Activated CD4-positive, alpha-beta T cell treated with anti-CD3 and anti-CD28 coated beads, Interleukin-2, amount 10 ng/mL, durations not matched to agents 24 days and 14 days (primary cell): ENCODE measurements at regions not wholly inside any gene's neighbourhood (a gene's known extent, or its start where the extent isn't known, plus 50 kb on each side); places are given as distances from the start of the nearest gene placed in this dataset.

Experiments used
- DNase-seq: peaks from one replicate; pipeline ENCODE4 v3.0.0; 2022
- H3K27ac Mint-ChIP-seq: one replicate; pipeline ENCODE4 v1.8.0; 2022; ENCODE audit warnings: mild to moderate bottlenecking, mixed read lengths
- H3K27me3 Mint-ChIP-seq: one replicate; pipeline ENCODE4 v1.8.0; 2022; ENCODE audit warnings: mixed read lengths
- H3K36me3 Mint-ChIP-seq: one replicate; pipeline ENCODE4 v1.8.0; 2022; ENCODE audit warnings: low read depth, mild to moderate bottlenecking, mixed read lengths
- H3K4me1 Mint-ChIP-seq: one replicate; pipeline ENCODE4 v1.8.0; 2021; ENCODE audit warnings: mixed read lengths
- H3K4me3 Mint-ChIP-seq: one replicate; pipeline ENCODE4 v1.8.0; 2022; ENCODE audit warnings: mild to moderate bottlenecking, moderate library complexity, mixed read lengths
- H3K9me3 Mint-ChIP-seq: one replicate; pipeline ENCODE4 v1.8.0; 2021; ENCODE audit warnings: mixed read lengths
- intact Hi-C: fragments of 100-400 bp; cut with micrococcal nuclease; formaldehyde crosslinking; loops from one replicate; pipeline ENCODE4 v1.15.1; 2023

DNA sequence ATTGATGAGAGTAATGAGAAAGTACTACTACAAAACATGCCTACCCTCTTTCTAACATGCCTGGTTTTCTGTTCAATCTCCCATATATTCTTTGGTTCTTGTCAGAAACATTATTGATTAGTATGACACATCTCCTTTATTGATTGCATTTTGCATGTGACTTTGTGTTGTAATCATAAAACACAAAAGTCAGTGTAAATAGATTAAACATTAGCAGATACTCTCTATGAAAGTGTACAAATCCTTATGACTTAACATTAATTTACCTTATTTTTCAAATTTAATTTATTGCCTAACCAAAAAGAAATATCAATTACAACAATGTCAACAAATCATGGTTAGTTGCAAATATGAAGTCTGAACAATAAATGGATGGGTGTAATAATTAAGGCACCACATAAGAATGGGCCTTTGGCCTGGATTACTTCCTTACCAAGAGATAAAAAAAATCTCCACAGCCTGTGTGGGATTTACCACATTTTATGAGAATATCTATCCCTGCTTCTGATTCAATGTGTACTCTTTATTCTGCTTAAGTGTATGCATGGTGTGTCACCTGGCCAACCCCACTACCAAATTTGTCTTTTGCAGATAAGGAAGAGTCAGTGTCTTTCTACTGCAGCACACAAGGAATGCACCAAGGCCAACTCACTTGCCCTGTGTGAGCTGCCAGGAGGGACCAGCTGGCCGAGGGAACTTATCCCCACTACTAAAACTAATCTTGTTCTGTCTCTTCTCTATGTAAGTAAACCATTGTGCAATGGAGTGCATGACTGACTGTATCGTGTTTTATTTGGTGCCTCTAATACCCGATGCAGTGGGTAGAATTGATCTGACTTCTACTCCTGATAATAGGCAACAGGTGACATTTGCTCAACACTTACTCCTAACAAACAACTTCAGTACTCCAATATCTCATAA is 1001.9 kb upstream of the CDH10 start:
- H3K27me3 Mint-ChIP-seq: no peaks in the 10 kb centered on the region
- no peak for DNase-seq
- no peak overlapping the region for H3K4me3 Mint-ChIP-seq
- H3K4me1 Mint-ChIP-seq: no peaks in the 10 kb centered on the region
- H3K9me3 Mint-ChIP-seq: peaks cover 6% of the 10 kb centered on the region
- H3K36me3 Mint-ChIP-seq: no peaks in the 10 kb centered on the region
- intact Hi-C loops: no loop called here
- H3K27ac Mint-ChIP-seq: no peak overlapping the region

DNA sequence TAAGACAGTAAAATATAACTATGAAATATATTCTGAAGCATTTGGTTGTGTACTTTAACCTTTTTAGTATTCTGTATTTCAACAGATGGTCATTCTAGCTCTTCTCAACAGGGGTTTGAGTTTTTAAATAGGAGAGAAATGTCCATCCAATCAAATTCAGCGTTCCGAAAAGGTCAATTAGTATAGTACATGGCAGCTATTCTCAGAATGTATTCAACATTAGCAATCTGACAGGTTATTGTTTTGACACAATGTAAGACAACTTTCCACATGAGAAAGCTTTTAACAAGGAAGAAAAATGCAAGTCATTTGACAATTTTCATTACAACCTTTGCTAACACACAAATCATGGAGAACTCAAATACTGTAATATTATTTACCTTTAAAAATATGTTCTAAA is 996.3 kb upstream of the CDH10 start:
- no peaks in the 10 kb centered on the region for H3K4me1 Mint-ChIP-seq
- no peak overlapping the region for H3K4me3 Mint-ChIP-seq
- H3K27ac Mint-ChIP-seq: no peak overlapping the region
- DNase-seq: no peak
- H3K27me3 Mint-ChIP-seq: no peaks in the 10 kb centered on the region
- peaks cover 7% of the 10 kb centered on the region for H3K9me3 Mint-ChIP-seq
- H3K36me3 Mint-ChIP-seq: no peaks in the 10 kb centered on the region
- intact Hi-C loops: no loop called here

DNA sequence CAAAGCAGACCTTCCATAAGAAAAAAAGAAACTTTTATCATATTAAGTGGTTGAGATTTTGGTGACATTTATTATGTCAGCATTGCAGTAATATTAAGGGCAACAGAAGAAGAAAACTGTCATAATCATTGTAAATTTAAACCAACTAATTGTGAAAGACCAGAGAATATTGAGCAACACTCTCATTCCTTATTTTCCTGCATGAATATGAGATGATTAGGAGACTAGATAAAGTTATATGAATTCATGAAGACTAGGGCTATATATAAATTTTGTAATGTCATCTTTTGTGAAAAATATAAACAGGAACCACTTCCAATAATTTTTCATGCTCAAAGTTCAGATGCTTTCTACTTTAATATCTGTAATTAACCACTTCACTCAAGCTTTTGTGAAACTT is 974.5 kb upstream of the CDH10 start:
- Mint-ChIP-seq H3K4me3 (no peak overlapping the region), H3K4me1 (no peaks in the 10 kb centered on the region), H3K27ac (no peak overlapping the region), H3K27me3 (no peaks in the 10 kb centered on the region), H3K36me3 (no peaks in the 10 kb centered on the region), H3K9me3 (peaks cover 4% of the 10 kb centered on the region)
- no peak for DNase-seq
- intact Hi-C loops: no loop called here

- Mint-ChIP-seq H3K27me3 (no peaks in the 10 kb centered on the region), H3K4me1 (no peaks in the 10 kb centered on the region), H3K27ac (no peak overlapping the region), H3K9me3 (peaks cover 4% of the 10 kb centered on the region), H3K36me3 (no peaks in the 10 kb centered on the region), H3K4me3 (no peak overlapping the region)
- intact Hi-C loops: no loop called here
- no peak for DNase-seq
Observed at GRCh38 chr5:25618821-25619220, 974.0 kb upstream of the CDH10 start.

DNA sequence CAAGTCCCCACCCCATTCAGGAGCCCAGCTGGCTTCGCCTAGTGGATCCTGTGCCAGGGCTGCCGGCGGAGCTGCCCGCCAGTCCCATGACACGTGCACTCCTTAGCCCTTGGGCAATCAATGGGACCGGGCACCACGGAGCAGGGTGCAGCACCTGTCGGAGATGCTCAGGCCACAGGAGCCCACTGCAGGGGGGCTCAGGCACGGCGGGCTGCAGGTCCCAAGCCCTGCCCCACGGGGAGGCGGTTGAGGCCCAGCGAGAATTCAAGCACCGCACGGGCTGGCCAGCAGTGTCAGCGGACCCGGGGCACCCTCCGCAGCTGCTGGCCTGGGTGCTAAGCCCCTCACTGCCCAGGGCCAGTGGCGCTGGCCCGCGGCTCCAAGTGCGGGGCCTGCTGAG is 969.7 kb upstream of the CDH10 start:
- intact Hi-C loops: no loop called here
- no peaks in the 10 kb centered on the region for H3K4me1 Mint-ChIP-seq
- no peak overlapping the region for H3K4me3 Mint-ChIP-seq
- H3K27me3 Mint-ChIP-seq: no peaks in the 10 kb centered on the region
- no peak for DNase-seq
- H3K9me3 Mint-ChIP-seq: peaks cover 4% of the 10 kb centered on the region
- no peaks in the 10 kb centered on the region for H3K36me3 Mint-ChIP-seq
- no peak overlapping the region for H3K27ac Mint-ChIP-seq

- Mint-ChIP-seq H3K9me3 (peaks cover 7% of the 10 kb centered on the region), H3K27ac (no peak overlapping the region), H3K36me3 (no peaks in the 10 kb centered on the region), H3K4me3 (no peak overlapping the region), H3K4me1 (no peaks in the 10 kb centered on the region), H3K27me3 (no peaks in the 10 kb centered on the region)
- intact Hi-C loops: no loop called here
- no peak for DNase-seq
Observed at GRCh38 chr5:25604681-25605080, 959.9 kb upstream of the CDH10 start.

- no peaks in the 10 kb centered on the region for H3K36me3 Mint-ChIP-seq
Observed at GRCh38 chr5:25579111-25579510, 934.3 kb upstream of the CDH10 start.

GRCh38 chr5:25573691-25574090 is 928.9 kb upstream of the CDH10 start:
- no peak overlapping the region for H3K4me3 Mint-ChIP-seq
- intact Hi-C loops: no loop called here
- no peak overlapping the region for H3K27ac Mint-ChIP-seq
- peaks cover 4% of the 10 kb centered on the region for H3K9me3 Mint-ChIP-seq
- DNase-seq: no peak
- peaks cover 2% of the 10 kb centered on the region for H3K4me1 Mint-ChIP-seq
- no peaks in the 10 kb centered on the region for H3K36me3 Mint-ChIP-seq
- no peaks in the 10 kb centered on the region for H3K27me3 Mint-ChIP-seq

More at GRCh38 chr5:25579111-25579510, 934.3 kb upstream of the CDH10 start:
- Mint-ChIP-seq H3K4me1 (no peaks in the 10 kb centered on the region), H3K27ac (no peak overlapping the region), H3K9me3 (peaks cover 5% of the 10 kb centered on the region), H3K4me3 (no peak overlapping the region), H3K27me3 (no peaks in the 10 kb centered on the region)
- no peak for DNase-seq
- intact Hi-C loops: no loop called here

GRCh38 chr5:25570067-25570583 is 925.3 kb upstream of the CDH10 start:
- Mint-ChIP-seq H3K4me1 (peaks cover 2% of the 10 kb centered on the region), H3K27me3 (no peaks in the 10 kb centered on the region), H3K27ac (no peak overlapping the region), H3K4me3 (no peak overlapping the region), H3K9me3 (peaks cover 7% of the 10 kb centered on the region), H3K36me3 (no peaks in the 10 kb centered on the region)
- intact Hi-C loops: no loop called here
- no peak for DNase-seq

DNA sequence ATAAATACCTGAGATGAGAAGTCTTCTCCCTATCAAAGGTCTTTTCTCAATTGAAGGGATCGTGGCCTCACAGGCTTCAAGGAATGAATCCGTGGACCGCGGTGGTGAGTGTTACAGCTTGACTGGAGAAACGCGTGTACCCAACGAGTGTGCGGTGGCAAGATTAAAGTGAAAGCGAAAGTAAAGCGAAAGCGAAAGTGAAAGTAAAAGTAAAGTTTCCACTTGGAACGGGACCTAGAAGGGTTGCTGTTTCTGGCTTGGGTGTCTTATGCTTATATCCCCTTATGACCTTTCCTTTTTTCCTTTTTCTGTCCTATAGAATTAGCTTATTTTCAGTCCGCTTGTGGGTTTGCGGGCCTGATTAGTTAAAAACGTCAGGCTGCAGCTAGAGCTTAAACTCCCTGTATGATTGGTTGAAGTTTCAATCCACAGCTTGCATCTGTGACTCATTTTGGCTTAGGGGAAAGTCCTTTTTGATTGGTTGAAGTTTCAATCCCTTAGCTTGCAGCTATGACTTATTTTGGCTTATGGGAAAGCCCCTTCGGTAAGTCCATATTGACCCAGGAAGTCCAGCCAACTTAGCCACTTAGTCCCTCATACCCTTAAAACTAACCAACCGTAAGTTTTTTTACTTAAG is 924.3 kb upstream of the CDH10 start:
- peak overlapping the region; percentile 18 for H3K4me3 Mint-ChIP-seq
- peak; percentile 67 for DNase-seq
- intact Hi-C loops: no loop called here
- H3K27ac Mint-ChIP-seq: no peak overlapping the region
- H3K36me3 Mint-ChIP-seq: no peaks in the 10 kb centered on the region
- H3K4me1 Mint-ChIP-seq: peaks cover 2% of the 10 kb centered on the region
- peaks cover 10% of the 10 kb centered on the region for H3K9me3 Mint-ChIP-seq
- no peaks in the 10 kb centered on the region for H3K27me3 Mint-ChIP-seq

DNA sequence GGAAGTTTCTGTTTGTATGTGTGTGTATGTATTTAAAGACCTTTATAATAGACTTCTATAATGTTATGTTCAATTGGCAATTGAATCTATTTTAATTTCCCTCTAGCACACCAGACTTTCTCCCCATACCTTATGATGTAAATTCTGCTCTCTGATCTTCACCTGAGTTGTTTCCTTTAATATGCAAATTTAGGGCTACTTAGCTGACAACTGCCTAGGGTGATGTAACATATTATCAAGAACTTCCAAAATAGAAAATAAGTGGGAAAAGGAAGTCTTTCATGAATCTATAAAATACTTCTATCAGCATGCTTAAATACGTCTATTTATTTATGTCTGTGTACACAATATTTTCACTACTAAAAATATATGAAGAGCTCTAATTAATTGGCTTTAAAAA is 923.5 kb upstream of the CDH10 start:
- Mint-ChIP-seq H3K9me3 (peaks cover 11% of the 10 kb centered on the region), H3K27me3 (no peaks in the 10 kb centered on the region), H3K4me3 (no peak overlapping the region), H3K4me1 (peaks cover 2% of the 10 kb centered on the region), H3K27ac (no peak overlapping the region), H3K36me3 (no peaks in the 10 kb centered on the region)
- intact Hi-C loops: no loop called here
- no peak for DNase-seq

DNA sequence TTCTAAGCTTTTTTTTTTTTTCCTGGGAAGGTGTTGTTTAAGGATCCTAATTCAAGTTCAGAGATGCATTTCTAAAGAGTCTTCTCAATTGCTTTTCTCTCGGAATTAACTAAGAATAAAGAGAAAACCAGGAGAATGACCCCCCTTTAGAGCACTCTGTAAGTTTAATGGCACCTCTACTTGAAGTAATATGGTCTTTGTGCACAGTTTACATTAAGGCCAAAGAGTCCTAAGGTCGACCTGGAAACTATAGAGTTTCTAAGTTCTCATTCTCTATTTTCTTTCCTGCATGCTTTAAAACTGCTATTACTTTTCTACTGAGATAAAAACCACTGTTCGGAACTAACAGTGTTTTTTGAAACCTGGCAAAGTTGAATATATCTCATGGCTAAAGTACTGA is 923.1 kb upstream of the CDH10 start:
- H3K27me3 Mint-ChIP-seq: no peaks in the 10 kb centered on the region
- no peak overlapping the region for H3K27ac Mint-ChIP-seq
- intact Hi-C loops: no loop called here
- H3K36me3 Mint-ChIP-seq: no peaks in the 10 kb centered on the region
- peaks cover 11% of the 10 kb centered on the region for H3K9me3 Mint-ChIP-seq
- peaks cover 2% of the 10 kb centered on the region for H3K4me1 Mint-ChIP-seq
- no peak for DNase-seq
- no peak overlapping the region for H3K4me3 Mint-ChIP-seq

- intact Hi-C loops: no loop called here
- Mint-ChIP-seq H3K27me3 (no peaks in the 10 kb centered on the region), H3K4me3 (no peak overlapping the region), H3K27ac (no peak overlapping the region), H3K9me3 (peaks cover 3% of the 10 kb centered on the region), H3K4me1 (no peaks in the 10 kb centered on the region), H3K36me3 (no peaks in the 10 kb centered on the region)
- DNase-seq: no peak
Observed at GRCh38 chr5:25562656-25563055, 917.9 kb upstream of the CDH10 start.

DNA sequence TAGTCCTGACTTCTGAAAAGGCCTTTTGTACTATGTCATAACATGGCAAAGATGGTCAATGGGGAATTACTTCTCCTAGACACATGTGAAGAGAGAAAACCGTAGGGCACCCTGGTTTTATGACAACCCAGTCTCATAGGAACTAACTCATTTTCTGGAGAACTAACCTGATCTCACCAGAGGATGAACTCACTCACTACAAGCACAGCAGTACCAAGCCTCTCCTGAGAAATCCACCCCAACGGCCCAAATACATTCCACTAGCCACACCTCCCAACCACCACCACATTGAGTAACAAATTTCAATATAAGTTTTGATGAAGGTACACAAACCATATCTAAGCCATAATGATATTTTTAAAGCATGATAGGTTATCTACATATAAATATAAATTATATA is 909.3 kb upstream of the CDH10 start:
- H3K27me3 Mint-ChIP-seq: no peaks in the 10 kb centered on the region
- H3K9me3 Mint-ChIP-seq: no peaks in the 10 kb centered on the region
- H3K36me3 Mint-ChIP-seq: no peaks in the 10 kb centered on the region
- no peak overlapping the region for H3K4me3 Mint-ChIP-seq
- H3K27ac Mint-ChIP-seq: no peak overlapping the region
- intact Hi-C loops: no loop called here
- H3K4me1 Mint-ChIP-seq: no peaks in the 10 kb centered on the region
- DNase-seq: no peak
